NCI-H524 (cell line): ENCODE measurements at regions not wholly inside any gene's neighbourhood (a gene's known extent, or its start where the extent isn't known, plus 50 kb on each side); places are given as distances from the start of the nearest gene placed in this dataset.
"Not testable (repeated sequence)": the region's sequence is repeated elsewhere in the genome, so short reads cannot be mapped to it uniquely, and the experiment has no call there.

ENCODE experiments used
- DNase-seq, 2 experiments: peaks; one replicate each; lab custom pipeline; 2025; lab: John Stamatoyannopoulos, UW

- no peak for DNase-seq
These were observed 181.5 kb upstream of the GNAI1 start for GRCh38 chr7:79953130-79953529.

GRCh38 chr7:79952399-79952798 lies 182.2 kb upstream of the GNAI1 start:
- DNase-seq = no peak

GRCh38 chr7:79951415-79951814 lies 183.2 kb upstream of the GNAI1 start:
- no peak for DNase-seq

- DNase-seq = no peak
These were observed 184.9 kb upstream of the GNAI1 start for GRCh38 chr7:79949778-79950177.

GRCh38 chr7:79936281-79936983 lies 198.2 kb upstream of the GNAI1 start:
- DNase-seq = no peak

- no peak for DNase-seq
These were observed 199.9 kb upstream of the GNAI1 start for GRCh38 chr7:79934727-79935126.

GRCh38 chr7:79933144-79933543 lies 201.5 kb upstream of the GNAI1 start:
- no peak for DNase-seq

GRCh38 chr7:79930604-79931003 lies 204.0 kb upstream of the GNAI1 start:
- DNase-seq = no peak

- DNase-seq = no peak
These were observed 207.5 kb upstream of the GNAI1 start for GRCh38 chr7:79927116-79927515.

- no peak for DNase-seq
These were observed 210.7 kb upstream of the GNAI1 start for GRCh38 chr7:79923953-79924352.

GRCh38 chr7:79922894-79923293 lies 211.7 kb upstream of the GNAI1 start:
- DNase-seq = no peak

- no peak for DNase-seq
These were observed 212.7 kb upstream of the GNAI1 start for GRCh38 chr7:79921976-79922375.

GRCh38 chr7:79918632-79919031 lies 216.0 kb upstream of the GNAI1 start:
- DNase-seq = not testable (repeated sequence)

- DNase-seq = not testable (repeated sequence)
These were observed 219.3 kb upstream of the GNAI1 start for GRCh38 chr7:79915346-79915745.

- DNase-seq = no peak
These were observed 222.4 kb upstream of the GNAI1 start for GRCh38 chr7:79912213-79912633.

GRCh38 chr7:79911420-79911819 lies 223.2 kb upstream of the GNAI1 start:
- no peak for DNase-seq

- no peak for DNase-seq
These were observed 225.5 kb upstream of the GNAI1 start for GRCh38 chr7:79909176-79909575.

- no peak for DNase-seq
These were observed 237.5 kb upstream of the GNAI1 start for GRCh38 chr7:79897166-79897565.

GRCh38 chr7:79893991-79894390 lies 240.6 kb upstream of the GNAI1 start:
- no peak for DNase-seq

- DNase-seq = no peak
These were observed 251.7 kb upstream of the GNAI1 start for GRCh38 chr7:79882922-79883321.

- DNase-seq = peak; percentile 53 to 79
These were observed 254.3 kb upstream of the GNAI1 start for GRCh38 chr7:79880312-79880711.

- peak in 1 of 2 experiments; percentile 37 for DNase-seq
These were observed 256.7 kb upstream of the GNAI1 start for GRCh38 chr7:79877874-79878465.

GRCh38 chr7:79876848-79877252 lies 257.8 kb upstream of the GNAI1 start:
- peak in 1 of 2 experiments; percentile 7 for DNase-seq

GRCh38 chr7:79874797-79875196 lies 259.8 kb upstream of the GNAI1 start:
- DNase-seq = no peak
